Ovary (tissue), 7 donors: ENCODE measurements at regions not wholly inside any gene's neighbourhood (a gene's known extent, or its start where the extent isn't known, plus 50 kb on each side); places are given as distances from the start of the nearest gene placed in this dataset.

Experiments
- DNase-seq, 5 donors: peaks; one replicate each; pipeline ENCODE4 v3.0.0-alpha.2; 2019 to 2020
- H3K27ac ChIP-seq, 2 donors: fragments of 200-600 bp; one replicate each; pipeline versions ENCODE4 v1.5.1 to v1.8.0; 2019 to 2022
- H3K27me3 ChIP-seq: fragments of 200-600 bp; one replicate; pipeline ENCODE4 v1.8.0; 2022
- H3K36me3 ChIP-seq: fragments of 200-600 bp; sonication (generic); one replicate; pipeline ENCODE4 v1.5.1; 2019
- H3K4me1 ChIP-seq: one replicate; pipeline ENCODE4 v1.8.1; 2013; ENCODE audit warnings: mild to moderate bottlenecking, moderate library complexity; ENCODE audit not compliant: insufficient read depth
- H3K4me3 ChIP-seq: fragments of 200-600 bp; sonication (generic); one replicate; pipeline ENCODE4 v1.5.1; 2017
- H3K9me3 ChIP-seq, 2 donors: fragments of 200-600 bp in 1 of 2; sonication (generic) in 1 of 2; one replicate each; pipeline versions ENCODE4 v1.5.1 to v1.8.1; 2013 to 2019; ENCODE audit warnings: mild to moderate bottlenecking in 1 of 2, moderate library complexity in 1 of 2
- EP300 ChIP-seq: sonication (generic); formaldehyde crosslinking; IDR thresholded peaks from one replicate; pipeline ENCODE4 v1.6.1; 2017; ENCODE audit warnings: antibody characterized with exemption
- POLR2A ChIP-seq: fragments of 450-650 bp; IDR thresholded peaks from one replicate; pipeline ENCODE4 v1.6.1; 2017; ENCODE audit warnings: antibody characterized with exemption, mild to moderate bottlenecking, moderate library complexity
- WGBS, 3 donors: extraction: QIAGEN DNeasy Blood & Tissue Kit in 1 of 3; methylation state at CpG; one replicate each; pipeline versions ENCODE4 v1.1.5 to v1.1.7; 2013 to 2017; 5-methylcytosine and 5-hydroxymethylcytosine counted together
- intact Hi-C, 4 donors: fragments of 100-400 bp; cut with DNase I; formaldehyde crosslinking; loops; one replicate each; pipeline versions ENCODE4 v1.11.0 to v1.15.1; 2022 to 2023
- TF ChIP-seq, protein P1 (sequence below), 3 donors: fragments of 450-650 bp in 2 of 3; fragments of 200-600 bp in 1 of 3; IDR thresholded peaks; one replicate each; pipeline versions ENCODE4 v1.5.1 to v1.8.0; 2016 to 2022; ENCODE audit warnings: antibody characterized with exemption in 3 of 3, mild to moderate bottlenecking in 1 of 3
- donor health status: DM: no; HTN: no; CAD: no; lungs with moderate emphysema.
- donor health status: DM: no; HTN: no; CAD: no.
- donor health status: Bipolar disorder and iron deficiency.
- donor health status: DM: no; HTN: no; CAD: no.
- donor health status: DM: yes; HTN: yes; CAD: no.

DNA sequence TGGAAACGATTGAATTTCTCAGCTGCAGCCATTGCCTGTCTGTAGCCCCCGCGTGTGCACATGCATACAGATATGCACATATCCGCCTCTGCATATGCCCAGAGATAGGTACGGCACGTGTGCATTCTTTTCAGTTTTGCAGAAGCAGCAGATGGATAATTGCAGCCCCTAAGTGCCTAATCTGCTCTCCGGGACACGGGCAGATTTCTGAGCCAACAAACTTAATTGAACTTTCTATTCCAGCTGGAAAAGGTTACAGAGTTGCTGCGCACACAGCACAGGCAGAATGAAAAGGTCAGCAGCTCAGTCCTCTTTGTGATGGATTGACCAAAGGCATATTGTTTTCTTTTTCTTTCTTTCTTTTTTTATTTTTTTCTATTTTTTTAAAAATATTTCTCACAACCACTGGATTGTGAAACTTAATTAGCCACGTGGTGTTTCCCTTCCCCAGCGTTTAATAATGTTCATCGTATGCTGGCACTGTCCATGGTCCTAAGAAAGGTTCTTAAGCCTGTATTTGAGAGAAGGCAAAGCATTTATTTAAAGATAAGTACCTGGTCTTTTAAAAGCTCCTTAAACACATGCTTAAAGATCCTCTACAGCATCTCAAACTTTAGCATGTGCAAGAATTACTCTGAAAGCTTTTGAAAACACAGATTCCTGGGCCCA lies 270.2 kb upstream of the BRINP1 start:
- Histone ChIP-seq H3K4me3 (no peak overlapping the region), H3K4me1 (peaks cover 2% of the 10 kb centered on the region), H3K36me3 (no peaks in the 10 kb centered on the region), H3K27ac (no peak overlapping the region), H3K27me3 (no peaks in the 10 kb centered on the region), H3K9me3 (no peaks in the 10 kb centered on the region)
- intact Hi-C loops, result no loop called here
- TF ChIP-seq POLR2A, result no peak
- TF ChIP-seq EP300, result no peak
- TF ChIP-seq, protein P1, sequence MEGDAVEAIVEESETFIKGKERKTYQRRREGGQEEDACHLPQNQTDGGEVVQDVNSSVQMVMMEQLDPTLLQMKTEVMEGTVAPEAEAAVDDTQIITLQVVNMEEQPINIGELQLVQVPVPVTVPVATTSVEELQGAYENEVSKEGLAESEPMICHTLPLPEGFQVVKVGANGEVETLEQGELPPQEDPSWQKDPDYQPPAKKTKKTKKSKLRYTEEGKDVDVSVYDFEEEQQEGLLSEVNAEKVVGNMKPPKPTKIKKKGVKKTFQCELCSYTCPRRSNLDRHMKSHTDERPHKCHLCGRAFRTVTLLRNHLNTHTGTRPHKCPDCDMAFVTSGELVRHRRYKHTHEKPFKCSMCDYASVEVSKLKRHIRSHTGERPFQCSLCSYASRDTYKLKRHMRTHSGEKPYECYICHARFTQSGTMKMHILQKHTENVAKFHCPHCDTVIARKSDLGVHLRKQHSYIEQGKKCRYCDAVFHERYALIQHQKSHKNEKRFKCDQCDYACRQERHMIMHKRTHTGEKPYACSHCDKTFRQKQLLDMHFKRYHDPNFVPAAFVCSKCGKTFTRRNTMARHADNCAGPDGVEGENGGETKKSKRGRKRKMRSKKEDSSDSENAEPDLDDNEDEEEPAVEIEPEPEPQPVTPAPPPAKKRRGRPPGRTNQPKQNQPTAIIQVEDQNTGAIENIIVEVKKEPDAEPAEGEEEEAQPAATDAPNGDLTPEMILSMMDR (IDR thresholded peaks at IDR 0.05), result no peak
- WGBS, 3 donors, result 11 to 33% (median 16%) methylated on average over 12 of the region's 12 CpGs
- DNase-seq, result no peak

DNA sequence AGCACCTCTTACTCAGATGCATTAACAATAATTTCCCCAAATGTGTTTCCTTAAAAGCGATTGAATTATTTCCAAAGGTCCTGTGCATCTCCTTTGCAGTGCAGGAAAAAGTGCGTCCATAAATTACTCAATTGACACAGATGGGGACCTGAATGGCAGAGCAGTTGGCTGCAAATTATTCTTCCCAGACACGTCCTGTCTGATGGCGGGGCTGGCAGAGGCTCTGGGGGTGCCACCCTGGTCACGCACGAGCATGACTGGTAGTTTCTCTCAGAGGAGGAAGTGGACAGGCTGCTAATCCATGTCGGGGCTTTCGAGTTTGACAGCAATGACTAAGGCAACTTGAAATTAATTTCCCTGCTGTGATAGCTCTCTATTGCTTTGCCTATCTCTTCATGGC lies 264.8 kb upstream of the BRINP1 start:
- intact Hi-C loops, result no loop called here
- Histone ChIP-seq H3K27ac (no peak overlapping the region), H3K36me3 (no peaks in the 10 kb centered on the region), H3K9me3 (no peaks in the 10 kb centered on the region), H3K27me3 (no peaks in the 10 kb centered on the region), H3K4me3 (no peak overlapping the region), H3K4me1 (no peaks in the 10 kb centered on the region)
- DNase-seq, result no peak
- WGBS, 3 donors, result 63 to 76% (median 75%) methylated on average over 8 of the region's 8 CpGs
- no peak for TF ChIP-seq POLR2A
- no peak for TF ChIP-seq EP300
- TF ChIP-seq, protein P1 (IDR thresholded peaks at IDR 0.05), result no peak

GRCh38 chr9:119611565-119611964 lies 242.3 kb upstream of the BRINP1 start:
- intact Hi-C loops, result no loop called here
- no peak overlapping the region for H3K4me3 ChIP-seq
- no peaks in the 10 kb centered on the region for H3K36me3 ChIP-seq
- no peaks in the 10 kb centered on the region for H3K27me3 ChIP-seq
- WGBS, 3 donors, result 28 to 47% (median 44%) methylated on average over 1 of the region's 1 CpG
- no peaks in the 10 kb centered on the region for H3K9me3 ChIP-seq
- no peak overlapping the region for H3K27ac ChIP-seq
- TF ChIP-seq, protein P1 (IDR thresholded peaks at IDR 0.05), result no peak
- TF ChIP-seq POLR2A (no peak), EP300 (no peak)
- H3K4me1 ChIP-seq, result no peaks in the 10 kb centered on the region
- DNase-seq, result no peak

GRCh38 chr9:119609277-119609971 lies 240.2 kb upstream of the BRINP1 start:
- intact Hi-C loops, result no loop called here
- 81 to 89% (median 86%) methylated on average over 2 of the region's 2 CpGs for WGBS, 3 donors
- H3K9me3 ChIP-seq, result no peaks in the 10 kb centered on the region
- DNase-seq, result no peak
- no peaks in the 10 kb centered on the region for H3K36me3 ChIP-seq
- H3K4me1 ChIP-seq, result no peaks in the 10 kb centered on the region
- no peaks in the 10 kb centered on the region for H3K27me3 ChIP-seq
- no peak overlapping the region for H3K4me3 ChIP-seq
- no peak overlapping the region for H3K27ac ChIP-seq
- TF ChIP-seq, protein P1 (IDR thresholded peaks at IDR 0.05), result no peak
- no peak for TF ChIP-seq EP300
